Endothelial cell of hepatic sinusoid (primary cell): ENCODE measurements at regions not wholly inside any gene's neighbourhood (a gene's known extent, or its start where the extent isn't known, plus 50 kb on each side); places are given as distances from the start of the nearest gene placed in this dataset.

Experiments used
- in situ Hi-C: cut with HindIII; loops from 2 replicates; pipeline ENCODE4 v1.10.0; 2017; ENCODE audit warnings: low sequenced_read_pairs

DNA sequence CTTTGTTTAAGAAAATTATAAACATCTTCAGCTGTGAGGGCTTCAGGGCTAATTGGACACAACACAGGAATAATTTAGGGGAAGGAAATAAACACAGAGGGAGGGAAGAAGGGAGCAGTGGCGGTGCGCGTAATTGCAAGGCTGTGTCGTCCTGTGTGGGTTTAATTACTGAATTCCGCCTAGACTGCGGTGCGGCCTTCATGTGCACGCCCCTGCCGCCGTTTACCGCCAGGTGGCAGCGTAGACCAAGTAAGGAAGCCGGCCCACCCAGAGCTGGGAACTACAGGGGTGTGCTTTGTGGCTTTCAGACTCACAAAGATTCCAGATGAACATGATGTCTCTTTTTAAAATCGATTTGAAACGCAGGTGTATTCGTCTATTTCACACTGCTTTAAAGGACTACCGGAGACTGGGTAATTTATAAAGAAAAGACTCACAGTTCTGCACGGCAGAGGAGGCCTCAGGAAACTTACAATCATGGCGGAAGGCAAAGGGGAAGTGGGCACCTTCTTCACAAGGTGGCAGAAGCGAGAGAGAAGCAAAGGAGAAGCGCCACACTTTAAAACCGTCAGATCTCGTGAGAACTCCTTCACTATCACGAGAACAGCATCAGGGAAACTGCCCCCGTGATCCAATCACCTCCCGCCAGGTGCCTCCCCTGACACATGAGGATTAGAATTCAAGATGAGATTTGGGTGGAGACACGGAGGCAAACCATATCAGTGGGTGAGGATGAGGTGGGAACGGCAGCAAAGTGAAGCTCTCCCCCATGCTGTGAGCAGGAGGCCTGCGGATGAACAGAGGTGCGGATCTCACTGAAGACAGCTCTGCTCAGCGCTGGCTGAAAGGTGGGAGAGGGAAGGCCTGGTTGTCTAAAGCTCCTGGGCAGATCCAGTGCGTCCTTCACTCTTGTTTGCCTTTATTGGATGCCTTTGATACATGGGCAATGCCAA lies 222.0 kb upstream of the PDE10A start:
- in situ Hi-C loops, result no loop called here

DNA sequence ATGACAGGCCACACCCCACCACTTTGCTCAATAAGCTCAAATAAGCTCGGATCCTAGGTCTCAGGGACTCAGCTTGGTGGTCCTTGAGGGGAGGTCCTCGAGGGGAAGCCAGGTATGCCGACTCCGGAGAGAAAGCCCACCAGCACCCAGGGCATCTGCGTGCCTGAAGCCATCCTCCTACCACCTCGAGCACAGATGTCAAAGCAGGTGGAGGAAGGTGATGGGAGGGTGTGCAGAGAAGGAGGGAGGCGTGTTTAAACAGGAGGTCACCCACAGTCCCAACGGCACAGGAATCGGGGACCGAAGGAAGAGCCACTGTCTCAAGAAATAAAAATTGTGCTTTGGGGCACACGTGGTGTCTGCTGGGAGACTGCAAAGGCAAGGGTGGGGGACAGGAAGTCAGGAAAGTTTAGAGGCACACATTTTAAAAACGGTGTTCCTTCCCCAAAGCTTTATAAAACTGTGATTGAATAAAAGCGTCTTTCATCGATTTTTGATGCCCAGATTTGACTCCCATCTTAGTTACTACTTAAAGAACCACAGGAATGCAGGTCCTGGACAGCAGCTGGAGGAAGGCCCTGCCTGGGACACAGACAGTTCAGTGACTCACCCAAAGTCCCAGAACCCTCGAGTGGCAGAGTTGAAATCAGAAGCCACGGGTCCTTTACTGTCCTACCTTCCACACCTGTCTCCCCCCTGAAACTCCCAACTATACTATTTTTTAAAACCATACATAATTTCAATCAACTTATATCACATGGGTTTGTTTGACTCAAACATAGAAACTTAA lies 221.0 kb upstream of the PDE10A start:
- in situ Hi-C loops, result no loop called here

GRCh38 chr6:165881806-165882205 lies 218.8 kb upstream of the PDE10A start:
- in situ Hi-C loops, result no loop called here

DNA sequence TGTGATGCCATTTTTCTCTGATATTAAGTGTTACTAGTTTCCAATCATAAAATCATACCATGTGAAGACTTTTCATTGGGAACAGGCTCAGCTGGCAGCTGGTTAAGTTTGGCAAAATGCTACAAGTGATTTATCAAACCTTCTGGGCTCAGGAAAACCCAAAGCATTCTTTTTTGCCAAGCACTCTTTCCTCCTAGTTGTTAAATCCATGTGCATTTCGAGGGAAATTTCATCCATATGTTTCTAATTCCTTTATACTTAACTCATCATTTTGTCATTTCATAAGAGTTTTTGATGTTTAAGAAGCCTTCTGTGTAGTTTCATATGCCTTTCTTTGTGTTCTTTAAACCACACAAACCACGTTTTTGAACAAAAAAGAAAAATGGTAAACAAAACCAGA lies 217.6 kb upstream of the PDE10A start:
- in situ Hi-C loops, result no loop called here

DNA sequence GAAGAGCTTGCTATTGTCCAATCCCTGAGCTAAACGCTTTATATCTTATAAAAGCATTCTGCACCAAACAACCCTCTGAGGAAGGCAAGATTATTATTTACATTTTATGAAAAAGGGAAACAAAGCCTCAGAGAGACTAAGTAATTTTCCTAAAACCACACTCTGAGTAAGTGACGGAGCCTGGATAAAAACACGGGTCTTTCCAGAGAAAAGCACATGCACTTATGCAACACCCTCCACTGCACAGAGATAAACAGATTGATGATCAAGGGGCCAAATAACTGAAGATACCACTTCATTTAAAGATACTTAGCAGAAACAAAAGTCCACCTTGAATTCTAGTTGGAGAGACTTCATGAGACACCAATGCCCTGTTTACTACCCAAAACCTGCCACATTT lies 214.7 kb upstream of the PDE10A start:
- in situ Hi-C loops, result no loop called here

GRCh38 chr6:165877192-165877591 lies 214.2 kb upstream of the PDE10A start:
- in situ Hi-C loops, result no loop called here

DNA sequence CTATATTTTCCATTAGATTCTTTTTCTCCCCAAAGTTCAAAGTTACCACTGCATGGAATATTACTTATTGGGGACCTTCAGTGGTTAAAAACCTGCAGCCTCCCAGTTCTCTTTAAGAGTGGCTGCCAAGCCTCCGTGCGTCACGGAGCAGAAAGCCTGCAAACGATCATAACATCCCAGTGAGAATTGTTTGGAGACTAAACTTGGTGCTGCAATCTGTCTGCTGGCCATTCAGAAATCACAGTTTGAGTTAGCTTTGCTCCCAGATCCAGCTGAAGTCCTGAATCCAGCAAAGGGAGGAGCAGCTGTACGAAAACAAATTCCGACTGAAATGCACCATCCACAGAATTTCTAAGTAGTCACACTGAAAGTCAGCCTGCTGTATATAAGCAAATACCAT lies 213.5 kb upstream of the PDE10A start:
- in situ Hi-C loops, result no loop called here

DNA sequence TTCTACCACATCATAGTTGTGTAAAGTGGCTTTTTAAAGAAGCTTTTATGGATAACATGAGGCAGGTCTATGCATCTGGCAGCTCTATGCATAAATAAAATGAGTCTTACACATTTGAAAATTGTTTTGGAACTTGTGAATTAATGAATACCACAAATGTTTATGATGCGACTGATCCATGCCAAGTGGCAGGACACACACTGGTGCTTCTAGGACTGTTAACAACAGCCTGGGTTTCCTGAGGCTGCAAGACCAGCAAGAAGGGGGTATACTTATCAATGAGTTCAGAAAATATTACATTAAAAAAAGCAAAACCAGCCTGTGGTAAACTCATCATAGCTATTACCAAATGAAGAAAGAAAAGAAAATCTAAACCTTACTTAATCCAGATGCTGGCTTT lies 212.9 kb upstream of the PDE10A start:
- in situ Hi-C loops, result no loop called here

DNA sequence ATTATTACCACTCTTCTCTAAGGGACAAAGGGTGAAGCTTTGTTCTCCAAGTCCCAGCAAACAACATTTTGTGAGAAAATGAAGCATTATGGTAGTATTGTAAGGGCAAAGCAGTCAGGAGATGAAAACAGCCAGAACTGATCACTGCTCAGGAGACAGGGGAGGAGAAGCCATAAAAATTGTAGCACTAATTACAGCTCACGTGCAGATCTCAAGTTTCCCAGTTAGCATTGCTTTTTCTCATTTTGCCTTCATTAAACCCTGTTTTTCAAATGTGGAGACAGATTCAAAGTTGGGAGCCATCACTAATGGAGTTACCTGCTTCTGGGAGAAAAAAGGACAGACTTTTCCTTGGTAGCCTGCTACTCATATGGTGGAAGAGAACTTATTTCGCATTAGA lies 210.9 kb upstream of the PDE10A start:
- in situ Hi-C loops, result loop anchor here (5.0 kb wide), 1 partner anchor 57 kb away; no protein-coding TSS in a partner anchor

- in situ Hi-C loops, result loop anchor here (5.0 kb wide), 1 partner anchor 56 kb away; no protein-coding TSS in a partner anchor
Observed at GRCh38 chr6:165872811-165873210, 209.8 kb upstream of the PDE10A start.

DNA sequence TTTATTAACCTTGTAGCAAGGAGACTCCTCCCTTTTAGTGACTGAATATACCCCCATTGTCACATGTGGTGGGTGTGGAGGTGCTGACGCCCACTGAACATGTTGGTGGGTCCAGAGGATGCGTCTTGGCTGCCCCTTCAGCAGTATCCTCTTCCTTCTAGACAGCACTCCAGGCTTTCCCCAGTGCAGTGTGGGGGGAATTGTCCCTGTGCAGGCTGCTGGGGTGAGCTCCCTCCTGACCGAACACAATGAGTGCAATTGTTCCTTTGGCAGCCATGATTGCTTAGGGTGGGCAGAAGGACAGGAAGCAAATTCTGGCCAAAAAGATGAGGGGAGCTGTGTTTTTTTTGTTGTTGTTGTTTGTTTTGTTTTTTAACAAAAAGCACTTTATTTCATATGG lies 209.3 kb upstream of the PDE10A start:
- in situ Hi-C loops, result loop anchor here (5.0 kb wide), 1 partner anchor 55 kb away; no protein-coding TSS in a partner anchor

DNA sequence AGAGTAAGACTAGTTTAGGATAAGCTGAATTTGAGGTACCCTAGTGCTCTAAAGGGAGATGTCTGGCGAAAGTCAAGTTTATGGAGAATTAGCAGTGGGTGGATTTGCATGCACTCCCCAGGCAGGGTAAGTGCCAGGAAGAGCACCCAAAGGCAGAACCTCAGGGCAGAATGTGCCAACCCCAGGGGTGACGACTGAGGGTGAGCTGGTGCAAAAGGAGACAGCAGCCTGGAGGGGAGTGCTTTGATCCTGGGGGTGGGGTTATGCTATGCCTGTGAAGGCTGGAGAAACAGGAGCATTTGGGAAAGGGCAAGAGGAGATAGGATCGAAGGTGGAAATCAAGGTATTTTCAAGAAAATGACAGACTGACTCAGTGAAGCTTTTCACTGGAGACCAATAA lies 208.5 kb upstream of the PDE10A start:
- in situ Hi-C loops, result loop anchor here (5.0 kb wide), 1 partner anchor 54 kb away; no protein-coding TSS in a partner anchor

DNA sequence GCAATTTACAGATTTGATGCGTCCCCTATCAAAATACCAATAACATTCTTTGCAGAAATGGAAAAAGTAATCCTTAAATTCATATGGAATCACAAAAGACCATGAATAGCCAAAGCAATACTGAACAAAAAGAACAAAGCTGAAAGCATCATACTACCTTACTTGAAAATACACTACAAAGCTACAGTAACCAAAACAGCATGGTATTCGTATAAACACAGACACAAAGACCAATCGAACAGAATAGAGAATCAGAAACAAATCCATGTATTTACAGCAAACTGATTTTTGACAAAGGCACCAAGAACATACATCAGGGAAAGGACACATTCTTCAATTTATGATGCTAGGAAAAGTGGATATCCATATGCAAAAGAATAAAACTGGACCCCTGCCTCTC lies 206.5 kb upstream of the PDE10A start:
- in situ Hi-C loops, result no loop called here

GRCh38 chr6:165864925-165865324 lies 201.9 kb upstream of the PDE10A start:
- in situ Hi-C loops, result no loop called here

DNA sequence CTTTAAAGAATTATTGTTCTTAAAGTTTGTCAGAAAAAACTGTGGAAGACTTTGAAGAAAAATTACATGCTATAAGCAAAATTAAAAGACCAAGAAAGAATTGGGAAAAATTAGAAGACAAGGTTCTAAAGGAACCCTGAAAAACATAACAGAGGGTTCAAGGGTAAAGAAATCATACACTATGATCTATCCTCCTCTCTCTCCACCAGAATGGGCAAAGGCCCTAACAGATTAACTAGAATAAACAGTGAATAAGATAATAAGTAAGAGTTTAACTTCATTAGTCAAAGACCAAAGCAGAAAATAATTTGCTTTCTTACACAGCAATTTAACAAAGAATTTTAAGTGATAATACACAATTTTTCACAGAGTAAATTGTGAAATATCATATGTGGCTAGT lies 201.2 kb upstream of the PDE10A start:
- in situ Hi-C loops, result no loop called here

- in situ Hi-C loops, result no loop called here
Observed at GRCh38 chr6:165863801-165864200, 200.8 kb upstream of the PDE10A start.

- in situ Hi-C loops, result no loop called here
Observed at GRCh38 chr6:165862813-165863212, 199.8 kb upstream of the PDE10A start.

- in situ Hi-C loops, result no loop called here
Observed at GRCh38 chr6:165861226-165861625, 198.2 kb upstream of the PDE10A start.

GRCh38 chr6:165858586-165858985 lies 195.5 kb upstream of the PDE10A start:
- in situ Hi-C loops, result no loop called here

DNA sequence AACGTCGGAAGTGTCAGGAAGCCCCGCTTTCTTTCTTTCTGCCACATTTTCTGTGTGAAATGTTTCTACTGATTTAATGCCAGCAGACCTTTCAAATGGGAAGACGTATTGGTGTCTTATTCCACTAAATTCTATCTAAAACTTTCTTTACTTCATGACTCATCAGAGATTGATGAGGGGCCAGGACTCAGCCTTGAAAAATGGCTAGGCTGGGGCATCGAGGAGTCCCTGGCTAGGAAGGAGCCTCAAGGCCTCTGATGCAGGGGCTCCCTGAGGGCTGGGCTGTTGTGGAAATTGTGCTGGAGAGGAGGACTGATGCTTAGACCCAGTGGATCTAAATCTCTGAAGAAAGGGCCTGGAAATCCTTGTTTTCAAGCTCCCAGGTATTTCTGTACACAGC lies 192.8 kb upstream of the PDE10A start:
- in situ Hi-C loops, result no loop called here

- in situ Hi-C loops, result no loop called here
Observed at GRCh38 chr6:165854863-165855593, 192.0 kb upstream of the PDE10A start.
